ENCODE measurements at regions not wholly inside any gene's neighbourhood (a gene's known extent, or its start where the extent isn't known, plus 50 kb on each side); places are given as distances from the start of the nearest gene placed in this dataset.

GRCh38 chr1:13992489-13993285 is 292.7 kb downstream of the PRDM2 start:
- Histone ChIP-seq H3K4me3 (no peak overlapping the region), H3K4me1 (ENCODE audit: control insufficient read depth in 1 of 2, low read depth in 2 of 2) (no peaks in the 10 kb centered on the region), H3K27me3 (replicated peaks; ENCODE audit: insufficient read depth) (no peaks in the 10 kb centered on the region), H3K9me3 (no peaks in the 10 kb centered on the region), H3K27ac (no peak overlapping the region), H3K36me3 (no peaks in the 10 kb centered on the region)
- ATAC-seq (ENCODE audit: insufficient number of reproducible peaks, low FRiP score, low read depth) (no peak), DNase-seq (ENCODE audit: low spot score) (no peak)
- no peak for TF ChIP-seq CTCF (IDR thresholded peaks at IDR 0.05)

GRCh38 chr1:13994386-13994785 is 294.4 kb downstream of the PRDM2 start:
- DNase-seq (ENCODE audit: low spot score) (no peak), ATAC-seq (ENCODE audit: insufficient number of reproducible peaks, low FRiP score, low read depth) (no peak)
- H3K27ac ChIP-seq, result no peak overlapping the region

GRCh38 chr1:13996334-13996733 is 296.3 kb downstream of the PRDM2 start:
- H3K27ac ChIP-seq, result no peak overlapping the region
- no peak overlapping the region for H3K4me3 ChIP-seq
- H3K27me3 ChIP-seq (replicated peaks; ENCODE audit: insufficient read depth), result no peaks in the 10 kb centered on the region
- TF ChIP-seq CTCF (IDR thresholded peaks at IDR 0.05), result no peak
- DNase-seq (ENCODE audit: low spot score) (no peak), ATAC-seq (ENCODE audit: insufficient number of reproducible peaks, low FRiP score, low read depth) (no peak)
- H3K36me3 ChIP-seq, result no peaks in the 10 kb centered on the region
- H3K9me3 ChIP-seq, result peaks cover 4% of the 10 kb centered on the region
- no peaks in the 10 kb centered on the region for H3K4me1 ChIP-seq (ENCODE audit: control insufficient read depth in 1 of 2, low read depth in 2 of 2)

More at GRCh38 chr1:13994386-13994785, 294.4 kb downstream of the PRDM2 start:
- H3K36me3 ChIP-seq, result no peaks in the 10 kb centered on the region
- H3K9me3 ChIP-seq, result peaks cover 3% of the 10 kb centered on the region
- H3K27me3 ChIP-seq (replicated peaks; ENCODE audit: insufficient read depth), result no peaks in the 10 kb centered on the region
- H3K4me3 ChIP-seq, result no peak overlapping the region
- TF ChIP-seq CTCF (IDR thresholded peaks at IDR 0.05), result no peak
- H3K4me1 ChIP-seq (ENCODE audit: control insufficient read depth in 1 of 2, low read depth in 2 of 2), result no peaks in the 10 kb centered on the region

GRCh38 chr1:14003552-14003951 is 303.6 kb downstream of the PRDM2 start:
- H3K27me3 ChIP-seq (replicated peaks; ENCODE audit: insufficient read depth), result no peaks in the 10 kb centered on the region
- H3K4me1 ChIP-seq (ENCODE audit: control insufficient read depth in 1 of 2, low read depth in 2 of 2), result no peaks in the 10 kb centered on the region
- H3K27ac ChIP-seq, result no peak overlapping the region
- no peak for TF ChIP-seq CTCF (IDR thresholded peaks at IDR 0.05)
- ATAC-seq (ENCODE audit: insufficient number of reproducible peaks, low FRiP score, low read depth), result no peak
- no peak overlapping the region for H3K4me3 ChIP-seq
- no peaks in the 10 kb centered on the region for H3K36me3 ChIP-seq
- peaks cover 6% of the 10 kb centered on the region for H3K9me3 ChIP-seq
- no peak for DNase-seq (ENCODE audit: low spot score)

- H3K27me3 ChIP-seq (replicated peaks; ENCODE audit: insufficient read depth), result no peaks in the 10 kb centered on the region
- DNase-seq (ENCODE audit: low spot score) (no peak), ATAC-seq (ENCODE audit: insufficient number of reproducible peaks, low FRiP score, low read depth) (no peak)
- H3K4me1 ChIP-seq (ENCODE audit: control insufficient read depth in 1 of 2, low read depth in 2 of 2), result no peaks in the 10 kb centered on the region
- no peaks in the 10 kb centered on the region for H3K36me3 ChIP-seq
- H3K27ac ChIP-seq, result no peak overlapping the region
- H3K4me3 ChIP-seq, result no peak overlapping the region
- peaks cover 3% of the 10 kb centered on the region for H3K9me3 ChIP-seq
- TF ChIP-seq CTCF (IDR thresholded peaks at IDR 0.05), result no peak
Measured at GRCh38 chr1:14009582-14009981, 309.6 kb downstream of the PRDM2 start.
